HL-60 (cell line): ENCODE measurements at regions not wholly inside any gene's neighbourhood (a gene's known extent, or its start where the extent isn't known, plus 50 kb on each side); places are given as distances from the start of the nearest gene placed in this dataset.

ENCODE experiments used
- CTCF ChIP-seq: IDR thresholded peaks from one replicate; pipeline ENCODE4 v1.5.1; 2011; ENCODE audit warnings: low read length, control low read depth, inconsistent platforms; ENCODE audit not compliant: insufficient read depth
- GABPA ChIP-seq: IDR thresholded peaks from 2 replicates; pipeline ENCODE4 v1.6.1; 2012; ENCODE audit warnings: low read depth

- TF ChIP-seq GABPA (no peak), CTCF (no peak)
Measured at GRCh38 chr12:20024194-20024593, 344.1 kb upstream of the PDE3A start.
